Activated CD4-positive, alpha-beta memory T cell treated with anti-CD3 and anti-CD28 coated beads, Interleukin-2, amount 10 ng/mL, durations not matched to agents 7 days and 5 days (primary cell): ENCODE measurements at regions not wholly inside any gene's neighbourhood (a gene's known extent, or its start where the extent isn't known, plus 50 kb on each side); places are given as distances from the start of the nearest gene placed in this dataset.
"Not testable (repeated sequence)": the region's sequence is repeated elsewhere in the genome, so short reads cannot be mapped to it uniquely, and the experiment has no call there.

Source experiments
- CTCF ChIA-PET: fragments of 350-600 bp; sonication (Branson Sonifier 250); formaldehyde crosslinking; loops from one replicate; lab custom pipeline; 2021; ENCODE audit warnings: antibody characterized with exemption, inconsistent platforms; lab: Charles Lee
- POLR2A ChIA-PET: fragments of 350-600 bp; sonication (Branson Sonifier 250); formaldehyde crosslinking; loops from one replicate; lab custom pipeline; 2021; ENCODE audit warnings: antibody characterized with exemption; lab: Charles Lee
- DNase-seq: peaks from one replicate; pipeline ENCODE4 v3.0.0-alpha.2; 2020
- H3K27ac Mint-ChIP-seq: one replicate; pipeline ENCODE4 v1.8.0; 2021; ENCODE audit warnings: mild to moderate bottlenecking, mixed read lengths
- H3K27me3 Mint-ChIP-seq: one replicate; pipeline ENCODE4 v1.8.0; 2021; ENCODE audit warnings: mixed read lengths
- H3K36me3 Mint-ChIP-seq: one replicate; pipeline ENCODE4 v1.8.0; 2021; ENCODE audit warnings: low read depth, mixed read lengths
- H3K4me1 Mint-ChIP-seq: one replicate; pipeline ENCODE4 v1.8.0; 2021; ENCODE audit warnings: mixed read lengths
- H3K4me3 Mint-ChIP-seq: one replicate; pipeline ENCODE4 v1.8.0; 2021; ENCODE audit warnings: mild to moderate bottlenecking, mixed read lengths
- H3K9me3 Mint-ChIP-seq: one replicate; pipeline ENCODE4 v1.8.0; 2021; ENCODE audit warnings: mixed read lengths

- Mint-ChIP-seq H3K4me1 (no peaks in the 10 kb centered on the region), H3K27ac (no peak overlapping the region), H3K4me3 (no peak overlapping the region), H3K9me3 (peaks cover 3% of the 10 kb centered on the region), H3K27me3 (no peaks in the 10 kb centered on the region), H3K36me3 (no peaks in the 10 kb centered on the region)
- no peak for DNase-seq
- ChIA-PET POLR2A (no interaction called here), CTCF (no interaction called here)
Measured at GRCh38 chr4:160675550-160675949, 1488.2 kb downstream of the FSTL5 start.

- Mint-ChIP-seq H3K4me3 (no peak overlapping the region), H3K9me3 (peaks cover 11% of the 10 kb centered on the region), H3K27me3 (no peaks in the 10 kb centered on the region), H3K4me1 (no peaks in the 10 kb centered on the region), H3K27ac (no peak overlapping the region), H3K36me3 (no peaks in the 10 kb centered on the region)
- DNase-seq = no peak
- ChIA-PET POLR2A (no interaction called here), CTCF (no interaction called here)
Measured at GRCh38 chr4:160685729-160686128, 1478.1 kb downstream of the FSTL5 start.

- no peak for DNase-seq
- ChIA-PET CTCF (no interaction called here), POLR2A (no interaction called here)
- Mint-ChIP-seq H3K4me1 (no peaks in the 10 kb centered on the region), H3K27me3 (no peaks in the 10 kb centered on the region), H3K27ac (no peak overlapping the region), H3K36me3 (no peaks in the 10 kb centered on the region), H3K9me3 (no peaks in the 10 kb centered on the region), H3K4me3 (no peak overlapping the region)
Measured at GRCh38 chr4:160701671-160702070, 1462.1 kb downstream of the FSTL5 start.

GRCh38 chr4:160709026-160709425 lies 1454.8 kb downstream of the FSTL5 start:
- H3K36me3 Mint-ChIP-seq = no peaks in the 10 kb centered on the region
- no peak overlapping the region for H3K27ac Mint-ChIP-seq
- peaks cover 5% of the 10 kb centered on the region for H3K9me3 Mint-ChIP-seq
- H3K27me3 Mint-ChIP-seq = no peaks in the 10 kb centered on the region
- no peak for DNase-seq
- no peaks in the 10 kb centered on the region for H3K4me1 Mint-ChIP-seq
- ChIA-PET POLR2A (no interaction called here), CTCF (no interaction called here)
- no peak overlapping the region for H3K4me3 Mint-ChIP-seq

GRCh38 chr4:160709546-160709945 lies 1454.3 kb downstream of the FSTL5 start:
- no peak for DNase-seq
- Mint-ChIP-seq H3K4me3 (no peak overlapping the region), H3K27me3 (no peaks in the 10 kb centered on the region), H3K9me3 (peaks cover 5% of the 10 kb centered on the region), H3K36me3 (no peaks in the 10 kb centered on the region), H3K4me1 (no peaks in the 10 kb centered on the region), H3K27ac (no peak overlapping the region)
- ChIA-PET CTCF (no interaction called here), POLR2A (no interaction called here)

GRCh38 chr4:160716551-160716950 lies 1447.2 kb downstream of the FSTL5 start:
- Mint-ChIP-seq H3K27ac (no peak overlapping the region), H3K27me3 (no peaks in the 10 kb centered on the region), H3K4me3 (no peak overlapping the region), H3K4me1 (no peaks in the 10 kb centered on the region), H3K9me3 (no peaks in the 10 kb centered on the region), H3K36me3 (no peaks in the 10 kb centered on the region)
- ChIA-PET POLR2A (no interaction called here), CTCF (no interaction called here)
- no peak for DNase-seq

- Mint-ChIP-seq H3K4me1 (no peaks in the 10 kb centered on the region), H3K27me3 (no peaks in the 10 kb centered on the region), H3K9me3 (no peaks in the 10 kb centered on the region), H3K36me3 (no peaks in the 10 kb centered on the region), H3K27ac (no peak overlapping the region), H3K4me3 (no peak overlapping the region)
- no peak for DNase-seq
- CTCF ChIA-PET = no interaction called here
- POLR2A ChIA-PET = no interaction called here
Measured at GRCh38 chr4:160717848-160718247, 1446.0 kb downstream of the FSTL5 start.

GRCh38 chr4:160724063-160724462 lies 1439.7 kb downstream of the FSTL5 start:
- no peaks in the 10 kb centered on the region for H3K36me3 Mint-ChIP-seq
- no peak overlapping the region for H3K4me3 Mint-ChIP-seq
- ChIA-PET CTCF (no interaction called here), POLR2A (no interaction called here)
- peaks cover 3% of the 10 kb centered on the region for H3K9me3 Mint-ChIP-seq
- no peaks in the 10 kb centered on the region for H3K4me1 Mint-ChIP-seq
- no peaks in the 10 kb centered on the region for H3K27me3 Mint-ChIP-seq
- no peak overlapping the region for H3K27ac Mint-ChIP-seq
- no peak for DNase-seq

- Mint-ChIP-seq H3K27ac (no peak overlapping the region), H3K4me1 (no peaks in the 10 kb centered on the region), H3K27me3 (no peaks in the 10 kb centered on the region), H3K4me3 (no peak overlapping the region), H3K9me3 (peaks cover 12% of the 10 kb centered on the region), H3K36me3 (no peaks in the 10 kb centered on the region)
- POLR2A ChIA-PET = no interaction called here
- DNase-seq = no peak
- CTCF ChIA-PET = no interaction called here
Measured at GRCh38 chr4:160745126-160745525, 1418.7 kb downstream of the FSTL5 start.

- POLR2A ChIA-PET, H3K36me3 Mint-ChIP-seq, H3K4me3 Mint-ChIP-seq, H3K27me3 Mint-ChIP-seq, H3K27ac Mint-ChIP-seq, H3K4me1 Mint-ChIP-seq, CTCF ChIA-PET, DNase-seq: not testable (repeated sequence)
- peaks cover 12% of the 10 kb centered on the region for H3K9me3 Mint-ChIP-seq
Measured at GRCh38 chr4:160746585-160746984, 1417.2 kb downstream of the FSTL5 start.

GRCh38 chr4:160772668-160773067 lies 1391.1 kb downstream of the FSTL5 start:
- H3K27me3 Mint-ChIP-seq = no peaks in the 10 kb centered on the region
- H3K4me3 Mint-ChIP-seq = no peak overlapping the region
- POLR2A ChIA-PET = no interaction called here
- no peak for DNase-seq
- peaks cover 2% of the 10 kb centered on the region for H3K9me3 Mint-ChIP-seq
- H3K27ac Mint-ChIP-seq = no peak overlapping the region
- no peaks in the 10 kb centered on the region for H3K36me3 Mint-ChIP-seq
- CTCF ChIA-PET = no interaction called here
- H3K4me1 Mint-ChIP-seq = no peaks in the 10 kb centered on the region

- peaks cover 17% of the 10 kb centered on the region for H3K9me3 Mint-ChIP-seq
- no peaks in the 10 kb centered on the region for H3K27me3 Mint-ChIP-seq
- H3K36me3 Mint-ChIP-seq = no peaks in the 10 kb centered on the region
- H3K4me3 Mint-ChIP-seq = no peak overlapping the region
- no peaks in the 10 kb centered on the region for H3K4me1 Mint-ChIP-seq
- CTCF ChIA-PET = no interaction called here
- H3K27ac Mint-ChIP-seq = no peak overlapping the region
- POLR2A ChIA-PET = no interaction called here
- DNase-seq = no peak
Measured at GRCh38 chr4:160795216-160795615, 1368.6 kb downstream of the FSTL5 start.

- no peak overlapping the region for H3K27ac Mint-ChIP-seq
- no peak overlapping the region for H3K4me3 Mint-ChIP-seq
- DNase-seq = no peak
- ChIA-PET CTCF (no interaction called here), POLR2A (no interaction called here)
- peaks cover 3% of the 10 kb centered on the region for H3K9me3 Mint-ChIP-seq
- no peaks in the 10 kb centered on the region for H3K36me3 Mint-ChIP-seq
- H3K4me1 Mint-ChIP-seq = no peaks in the 10 kb centered on the region
- no peaks in the 10 kb centered on the region for H3K27me3 Mint-ChIP-seq
Measured at GRCh38 chr4:160808174-160808573, 1355.6 kb downstream of the FSTL5 start.

- no peak for DNase-seq
- no peaks in the 10 kb centered on the region for H3K27me3 Mint-ChIP-seq
- no peak overlapping the region for H3K27ac Mint-ChIP-seq
- CTCF ChIA-PET = no interaction called here
- H3K4me1 Mint-ChIP-seq = no peaks in the 10 kb centered on the region
- no peak overlapping the region for H3K4me3 Mint-ChIP-seq
- POLR2A ChIA-PET = no interaction called here
- H3K36me3 Mint-ChIP-seq = no peaks in the 10 kb centered on the region
- H3K9me3 Mint-ChIP-seq = peaks cover 3% of the 10 kb centered on the region
Measured at GRCh38 chr4:160809576-160809975, 1354.2 kb downstream of the FSTL5 start.

GRCh38 chr4:160810424-160810823 lies 1353.4 kb downstream of the FSTL5 start:
- Mint-ChIP-seq H3K9me3 (peaks cover 3% of the 10 kb centered on the region), H3K4me3 (no peak overlapping the region), H3K36me3 (no peaks in the 10 kb centered on the region), H3K27me3 (no peaks in the 10 kb centered on the region), H3K27ac (no peak overlapping the region), H3K4me1 (no peaks in the 10 kb centered on the region)
- ChIA-PET CTCF (no interaction called here), POLR2A (no interaction called here)
- no peak for DNase-seq
